HG02763 (cell line): ENCODE measurements at regions not wholly inside any gene's neighbourhood (a gene's known extent, or its start where the extent isn't known, plus 50 kb on each side); places are given as distances from the start of the nearest gene placed in this dataset.

Experiments used
- ATAC-seq: cut with Tn5 transposase; IDR thresholded peaks from one replicate; pipeline ENCODE4 v1.9.1; 2021; ENCODE audit warnings: mild to moderate bottlenecking, moderate library complexity; ENCODE audit not compliant: unreplicated experiment

GRCh38 chr2:142180820-142181533 is 50.2 kb upstream of the LRP1B start:
- no peak for ATAC-seq
